ENCODE measurements at regions not wholly inside any gene's neighbourhood (a gene's known extent, or its start where the extent isn't known, plus 50 kb on each side); places are given as distances from the start of the nearest gene placed in this dataset.

GRCh38 chr18:39724652-39725051, 2159.1 kb upstream of the CELF4 start:
- H3K27ac ChIP-seq (ENCODE audit: low read depth, low read length) = no peak overlapping the region
- TF ChIP-seq CTCF (conservative IDR thresholded peaks at IDR 0.05) = no peak
- Mint-ChIP-seq H3K36me3 (ENCODE audit: low read depth) (no peaks in the 10 kb centered on the region), H3K27ac (no peak overlapping the region), H3K4me1 (peaks cover 11% of the 10 kb centered on the region), H3K9me3 (no peaks in the 10 kb centered on the region), H3K4me3 (no peak overlapping the region), H3K27me3 (ENCODE audit: insufficient read depth) (no peaks in the 10 kb centered on the region)
- no peak for DNase-seq
- H3K9me3 ChIP-seq (ENCODE audit: control insufficient read depth, low read length) = no peaks in the 10 kb centered on the region
- no peak overlapping the region for H3K9ac ChIP-seq (ENCODE audit: extremely low read depth, low read length, poor library complexity, severe bottlenecking)
- H3K36me3 ChIP-seq (ENCODE audit: control insufficient read depth, insufficient read depth, low read length) = no peaks in the 10 kb centered on the region
- no peaks in the 10 kb centered on the region for H3K27me3 ChIP-seq (ENCODE audit: control insufficient read depth, insufficient read depth, low read length, poor library complexity, severe bottlenecking)
- no peak overlapping the region for H3K4me3 ChIP-seq (ENCODE audit: low read length)
- H3K4me1 ChIP-seq (ENCODE audit: control insufficient read depth, insufficient read depth, low read length) = peaks cover 5% of the 10 kb centered on the region

GRCh38 chr18:39721712-39722111, 2156.1 kb upstream of the CELF4 start:
- H3K9ac ChIP-seq (ENCODE audit: extremely low read depth, low read length, poor library complexity, severe bottlenecking) = no peak overlapping the region
- no CpG with 5 or more reads among the region's 1 CpG for WGBS, 2 experiments (ENCODE audit: insufficient coverage in 1 of 2, insufficient read length in 1 of 2)
- no peaks in the 10 kb centered on the region for H3K36me3 ChIP-seq (ENCODE audit: control insufficient read depth, insufficient read depth, low read length)
- no peak for DNase-seq
- Mint-ChIP-seq H3K4me1 (peaks cover 8% of the 10 kb centered on the region), H3K27ac (no peak overlapping the region), H3K9me3 (no peaks in the 10 kb centered on the region), H3K27me3 (ENCODE audit: insufficient read depth) (no peaks in the 10 kb centered on the region), H3K36me3 (ENCODE audit: low read depth) (no peaks in the 10 kb centered on the region), H3K4me3 (no peak overlapping the region)
- peaks cover 5% of the 10 kb centered on the region for H3K4me1 ChIP-seq (ENCODE audit: control insufficient read depth, insufficient read depth, low read length)
- H3K27ac ChIP-seq (ENCODE audit: low read depth, low read length) = no peak overlapping the region
- H3K4me3 ChIP-seq (ENCODE audit: low read length) = no peak overlapping the region
- H3K27me3 ChIP-seq (ENCODE audit: control insufficient read depth, insufficient read depth, low read length, poor library complexity, severe bottlenecking) = no peaks in the 10 kb centered on the region
- H3K9me3 ChIP-seq (ENCODE audit: control insufficient read depth, low read length) = no peaks in the 10 kb centered on the region
- TF ChIP-seq CTCF (conservative IDR thresholded peaks at IDR 0.05) = no peak

GRCh38 chr18:39713961-39714360, 2148.4 kb upstream of the CELF4 start:
- H3K9ac ChIP-seq (ENCODE audit: extremely low read depth, low read length, poor library complexity, severe bottlenecking) = no peak overlapping the region
- H3K27ac ChIP-seq (ENCODE audit: low read depth, low read length) = no peak overlapping the region
- no peaks in the 10 kb centered on the region for H3K9me3 Mint-ChIP-seq
- no peak overlapping the region for H3K4me3 Mint-ChIP-seq
- no peak overlapping the region for H3K27ac Mint-ChIP-seq
- H3K36me3 ChIP-seq (ENCODE audit: control insufficient read depth, insufficient read depth, low read length) = no peaks in the 10 kb centered on the region
- no peaks in the 10 kb centered on the region for H3K27me3 ChIP-seq (ENCODE audit: control insufficient read depth, insufficient read depth, low read length, poor library complexity, severe bottlenecking)
- TF ChIP-seq CTCF (conservative IDR thresholded peaks at IDR 0.05) = no peak
- H3K4me1 Mint-ChIP-seq = peaks cover 7% of the 10 kb centered on the region
- H3K4me3 ChIP-seq (ENCODE audit: low read length) = no peak overlapping the region
- no peaks in the 10 kb centered on the region for H3K9me3 ChIP-seq (ENCODE audit: control insufficient read depth, low read length)
- no peaks in the 10 kb centered on the region for H3K27me3 Mint-ChIP-seq (ENCODE audit: insufficient read depth)
- no peaks in the 10 kb centered on the region for H3K4me1 ChIP-seq (ENCODE audit: control insufficient read depth, insufficient read depth, low read length)
- no peaks in the 10 kb centered on the region for H3K36me3 Mint-ChIP-seq (ENCODE audit: low read depth)
- no peak for DNase-seq
- whole genome bisulfite sequencing, 2 experiments (ENCODE audit: insufficient coverage in 1 of 2, insufficient read length in 1 of 2) = 94 to 95% methylated on average over 3 of the region's 3 CpGs

All from endodermal cell (in vitro differentiated cells).